Stimulated activated CD8-positive, alpha-beta memory T cell treated with anti-CD3 and anti-CD28 coated beads, Interleukin-4, amount 100 ng/mL, for 24 hours (primary cell): ENCODE measurements at regions not wholly inside any gene's neighbourhood (a gene's known extent, or its start where the extent isn't known, plus 50 kb on each side); places are given as distances from the start of the nearest gene placed in this dataset.

ENCODE experiments used
- DNase-seq: peaks from one replicate; pipeline ENCODE4 v3.0.0-alpha.2; 2020; ENCODE audit warnings: low read depth

DNA sequence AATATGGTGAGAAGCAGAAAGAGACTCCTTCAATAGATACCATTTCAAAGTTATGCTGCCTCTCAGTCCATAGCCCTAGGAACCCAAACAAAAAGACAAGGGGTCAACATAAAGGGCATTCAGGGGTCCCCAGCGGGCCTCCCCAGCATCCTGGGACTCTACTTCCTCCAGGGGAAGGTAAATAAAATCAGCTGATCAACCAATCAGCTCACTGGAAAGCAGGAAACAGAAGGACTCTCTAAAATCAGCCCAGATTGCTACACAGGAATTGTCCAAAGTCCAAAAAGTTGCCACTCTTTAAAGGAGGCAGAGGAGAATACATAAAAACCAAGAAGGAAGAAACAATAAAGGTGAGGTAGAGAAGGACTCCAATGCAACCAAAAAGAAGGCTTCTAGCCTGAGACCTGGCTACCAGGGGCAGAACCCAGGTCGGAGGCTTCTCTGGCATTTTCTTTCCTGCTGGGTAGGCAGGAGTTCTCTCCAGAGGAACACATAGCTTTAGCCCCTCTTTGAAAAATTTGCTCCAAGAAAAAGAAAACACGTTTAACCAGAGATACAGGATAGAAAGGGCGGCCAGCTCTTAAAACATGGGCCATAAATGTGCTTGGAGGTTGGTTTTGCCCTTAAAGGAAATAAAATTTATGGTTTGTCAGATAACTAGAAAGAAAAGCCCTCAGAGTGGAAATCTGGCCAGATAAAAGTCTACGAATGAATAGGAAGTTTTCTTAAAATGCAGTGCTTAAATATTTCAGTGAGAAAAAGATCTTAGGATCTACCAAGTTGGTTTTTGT is 404.6 kb downstream of the SOX9 start:
- DNase-seq = no peak

GRCh38 chr17:72526769-72527168 is 405.9 kb downstream of the SOX9 start:
- no peak for DNase-seq

DNA sequence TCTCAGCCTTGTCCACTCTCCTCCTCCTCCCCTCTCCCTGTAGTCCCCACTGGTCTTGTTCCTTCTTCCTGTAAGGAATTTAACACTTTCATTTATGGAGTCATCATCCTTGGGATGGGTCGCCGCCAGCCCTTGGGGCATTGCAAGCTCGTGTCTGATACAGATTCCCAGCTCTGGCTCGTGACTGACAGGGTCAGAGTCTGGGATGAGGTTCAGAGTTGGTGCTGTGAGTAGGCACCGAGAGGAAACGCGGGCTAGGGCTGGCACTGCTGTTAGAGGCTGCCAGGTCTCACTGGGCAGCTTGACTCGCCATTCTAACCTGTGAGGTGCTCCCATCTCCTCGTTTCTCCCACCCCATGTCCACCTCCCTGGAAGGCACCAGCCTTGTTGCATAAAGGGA is 407.0 kb downstream of the SOX9 start:
- DNase-seq = no peak

GRCh38 chr17:72528683-72529082 is 407.9 kb downstream of the SOX9 start:
- no peak for DNase-seq

- DNase-seq = no peak
Measured at GRCh38 chr17:72529386-72529785, 408.6 kb downstream of the SOX9 start.

GRCh38 chr17:72530454-72530853 is 409.6 kb downstream of the SOX9 start:
- no peak for DNase-seq

DNA sequence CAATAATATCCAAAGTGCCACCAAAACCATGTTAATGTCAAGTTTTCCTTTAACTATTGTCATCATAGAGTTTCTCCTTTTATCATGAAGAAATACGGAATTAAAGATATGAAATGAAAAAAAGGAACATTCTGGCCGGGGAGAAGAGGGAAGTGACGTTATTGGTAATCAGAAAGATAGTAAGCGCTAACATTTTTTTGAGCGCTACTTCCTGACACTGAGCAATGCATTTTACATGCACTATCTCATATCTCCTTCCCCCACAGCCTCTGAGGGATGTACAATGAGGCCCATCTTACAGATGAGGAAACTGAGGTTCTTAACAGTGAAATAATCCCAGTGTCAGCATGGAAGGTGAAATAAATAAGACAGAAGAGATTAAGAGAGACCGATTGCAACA is 410.9 kb downstream of the SOX9 start:
- DNase-seq = no peak

DNA sequence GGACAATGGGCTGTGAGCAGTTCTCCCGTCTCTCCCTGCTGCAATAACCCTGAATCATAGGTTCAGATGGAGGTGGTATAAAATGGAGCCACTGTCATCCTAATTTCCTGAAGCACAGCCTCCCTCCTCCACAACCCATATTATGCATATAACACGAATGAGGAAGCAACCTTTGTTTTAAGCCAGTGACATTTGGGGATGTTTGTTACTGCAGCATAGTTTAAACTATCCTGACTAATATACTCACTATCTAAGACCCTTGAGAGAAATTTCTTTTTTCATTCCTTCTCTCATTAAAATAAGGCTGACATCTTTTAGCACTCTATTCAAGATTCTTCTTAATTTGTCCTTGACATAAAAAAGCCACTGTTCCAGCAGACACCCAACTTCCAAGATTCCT is 413.4 kb downstream of the SOX9 start:
- no peak for DNase-seq

DNA sequence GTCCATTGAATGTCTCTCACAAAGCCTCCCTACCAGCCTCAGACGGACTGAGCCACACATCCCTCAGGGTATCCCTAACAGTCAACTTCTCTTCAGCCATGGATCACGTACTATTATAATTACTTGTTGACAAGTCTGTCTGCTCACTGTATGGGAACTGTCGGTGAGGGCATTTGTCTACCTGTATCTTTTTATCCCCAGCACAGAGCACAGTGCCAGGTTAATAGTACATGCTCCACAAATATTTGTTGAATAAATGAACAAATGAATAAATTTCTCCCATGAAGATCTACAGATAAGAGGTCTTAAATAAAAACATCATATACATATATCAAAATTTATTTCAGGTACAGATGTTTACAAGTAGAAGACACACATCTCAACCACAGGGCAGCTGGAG is 414.0 kb downstream of the SOX9 start:
- DNase-seq = no peak

DNA sequence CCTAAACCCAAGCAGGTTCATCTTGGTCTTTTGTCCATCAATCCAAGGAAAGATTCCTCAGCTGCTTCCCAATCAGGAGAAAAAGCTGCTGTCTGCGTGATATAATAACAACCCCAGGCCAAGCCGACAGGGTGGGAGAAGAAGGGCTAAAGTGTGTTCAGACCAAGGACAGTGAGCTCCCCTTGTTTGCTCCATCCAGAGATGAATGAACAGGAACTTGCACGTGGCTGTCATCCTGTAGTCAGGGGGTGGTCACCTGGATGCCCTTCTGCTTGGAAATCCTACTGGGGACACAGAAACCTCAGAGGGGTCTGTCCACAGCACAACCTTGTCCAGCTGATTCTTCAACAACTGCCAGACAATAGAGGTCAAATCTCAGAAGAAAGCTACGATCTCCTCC is 414.5 kb downstream of the SOX9 start:
- no peak for DNase-seq

- DNase-seq = no peak
Measured at GRCh38 chr17:72535779-72536178, 415.0 kb downstream of the SOX9 start.

DNA sequence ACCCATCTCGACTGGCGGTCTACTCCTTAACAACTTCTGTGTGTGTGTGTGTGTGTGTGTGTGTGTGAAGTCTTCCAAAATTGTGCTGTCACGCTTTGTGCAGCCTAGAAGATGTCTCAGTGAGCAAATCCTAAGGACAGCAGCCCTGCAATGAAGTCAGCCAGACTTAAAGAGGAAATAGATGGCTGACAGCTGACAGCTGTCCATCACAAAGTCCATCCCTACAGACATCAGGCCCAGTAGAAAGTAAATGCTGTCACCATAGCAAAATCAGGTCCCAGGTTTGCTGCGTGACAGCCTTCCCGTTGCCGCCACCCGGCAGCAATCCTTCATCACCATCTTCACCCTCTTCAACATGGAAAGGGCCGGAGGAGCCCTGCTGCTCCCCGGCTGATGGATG is 416.0 kb downstream of the SOX9 start:
- DNase-seq = no peak

GRCh38 chr17:72538443-72538842 is 417.6 kb downstream of the SOX9 start:
- no peak for DNase-seq

DNA sequence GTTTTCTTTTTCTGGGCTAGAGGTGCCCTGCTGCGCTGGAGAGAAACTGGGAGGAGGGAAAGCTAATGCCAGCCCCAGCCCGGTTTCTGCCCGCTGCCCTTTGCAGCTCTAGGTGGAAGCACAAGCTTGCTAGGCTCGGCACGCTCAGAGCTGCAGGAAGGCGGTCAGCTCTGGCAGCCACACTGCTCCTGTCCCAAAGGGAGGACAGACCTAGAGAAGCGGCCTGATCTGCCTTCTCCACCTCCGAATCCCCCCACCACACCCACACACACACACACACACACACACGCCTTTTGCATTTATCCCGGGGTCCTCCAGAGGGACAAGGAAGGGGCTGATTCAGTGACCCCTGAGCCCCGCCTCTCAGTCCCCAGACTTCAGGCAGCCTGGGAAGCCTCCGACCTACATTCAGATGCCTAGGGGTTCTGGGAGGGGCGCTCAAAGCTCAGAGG is 418.1 kb downstream of the SOX9 start:
- DNase-seq = no peak

GRCh38 chr17:72539981-72540897 is 419.4 kb downstream of the SOX9 start:
- DNase-seq = peak; percentile 42

GRCh38 chr17:72542317-72542716 is 421.5 kb downstream of the SOX9 start:
- no peak for DNase-seq

- DNase-seq = no peak
Measured at GRCh38 chr17:72545766-72546165, 424.9 kb downstream of the SOX9 start.

- no peak for DNase-seq
Measured at GRCh38 chr17:72553051-72553755, 432.4 kb downstream of the SOX9 start.

GRCh38 chr17:72554508-72554907 is 433.7 kb downstream of the SOX9 start:
- DNase-seq = no peak

DNA sequence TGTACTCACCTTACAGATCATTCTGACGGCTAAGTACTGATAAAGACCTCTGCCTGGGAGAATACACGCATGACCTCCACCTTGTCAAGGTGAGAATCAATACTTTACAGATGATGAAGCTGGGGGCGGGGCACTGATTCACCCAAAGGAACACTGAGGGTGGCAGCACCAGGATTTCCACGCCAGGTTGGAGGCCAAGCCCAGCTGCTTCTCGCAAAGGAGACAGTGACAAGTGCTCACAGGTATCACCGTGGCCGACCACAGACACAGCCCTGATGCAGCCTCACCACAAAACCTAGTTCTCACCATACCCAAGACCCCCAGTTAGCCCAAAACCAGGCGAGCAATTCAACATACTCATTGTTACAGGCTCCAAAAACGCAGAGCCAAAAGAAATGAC is 434.2 kb downstream of the SOX9 start:
- DNase-seq = no peak

- DNase-seq = peak; percentile 30
Measured at GRCh38 chr17:72556944-72557826, 436.4 kb downstream of the SOX9 start.
